Aorta (tissue), 5 donors: ENCODE measurements at regions not wholly inside any gene's neighbourhood (a gene's known extent, or its start where the extent isn't known, plus 50 kb on each side); places are given as distances from the start of the nearest gene placed in this dataset.

ENCODE experiments used
- ATAC-seq: fragments of 200-7000 bp; cut with Tn5 transposase; one replicate; pipeline ENCODE4 v1.9.1; 2022; ENCODE audit warnings: moderate library complexity; ENCODE audit not compliant: low FRiP score
- DNase-seq, 2 donors: peaks; one replicate each; pipeline ENCODE4 v3.0.0-alpha.2; 2020
- H3K27ac ChIP-seq, 2 donors: one replicate each; pipeline ENCODE4 v1.5.1; 2013; ENCODE audit warnings: low read length in 2 of 2, mild to moderate bottlenecking in 2 of 2, moderate library complexity in 2 of 2, control low read depth in 1 of 2, inconsistent platforms in 1 of 2, low read depth in 1 of 2
- H3K27me3 ChIP-seq, 2 donors: one replicate each; pipeline ENCODE4 v1.6.1; 2013; ENCODE audit warnings: control low read depth in 1 of 2, low read length in 1 of 2, mild to moderate bottlenecking in 1 of 2, moderate library complexity in 1 of 2; ENCODE audit not compliant: insufficient read depth in 2 of 2, control insufficient read depth in 1 of 2
- H3K36me3 ChIP-seq, 2 donors: one replicate each; pipeline ENCODE4 v1.6.1; 2013; ENCODE audit warnings: control low read depth in 1 of 2, low read length in 1 of 2, mild to moderate bottlenecking in 1 of 2; ENCODE audit not compliant: insufficient read depth in 2 of 2, control insufficient read depth in 1 of 2
- H3K4me1 ChIP-seq, 2 donors: one replicate each; pipeline ENCODE4 v1.6.1; 2013; ENCODE audit warnings: low read length in 2 of 2, control low read depth in 1 of 2, mild to moderate bottlenecking in 1 of 2, moderate library complexity in 1 of 2; ENCODE audit not compliant: insufficient read depth in 2 of 2, control insufficient read depth in 1 of 2
- H3K4me3 ChIP-seq, 2 donors: one replicate each; pipeline ENCODE4 v1.5.1; 2013; ENCODE audit warnings: low read length in 2 of 2, control low read depth in 1 of 2, mild to moderate bottlenecking in 1 of 2
- H3K9me3 ChIP-seq: one replicate; pipeline ENCODE4 v1.6.1; 2013; ENCODE audit warnings: mild to moderate bottlenecking, low read length; ENCODE audit not compliant: control insufficient read depth
- WGBS, 2 donors: extraction: QIAGEN DNeasy Blood & Tissue Kit; methylation state at CpG; one replicate each; pipeline ENCODE4 v1.1.7; 2013; 5-methylcytosine and 5-hydroxymethylcytosine counted together
- intact Hi-C, 2 donors: fragments of 100-400 bp; cut with DNase I; formaldehyde crosslinking; loops; one replicate each; pipeline versions ENCODE4 v1.14.2 to v1.15.0; 2022
- donor health status: healthy with polysubstance abuse.
- donor health status: Bipolar disorder and iron deficiency.
- donor health status: DM: no; HTN: no; CAD: no.
- donor health status: DM: no; HTN: no; CAD: no.
- donor health status: DM: yes; HTN: yes; CAD: no.

DNA sequence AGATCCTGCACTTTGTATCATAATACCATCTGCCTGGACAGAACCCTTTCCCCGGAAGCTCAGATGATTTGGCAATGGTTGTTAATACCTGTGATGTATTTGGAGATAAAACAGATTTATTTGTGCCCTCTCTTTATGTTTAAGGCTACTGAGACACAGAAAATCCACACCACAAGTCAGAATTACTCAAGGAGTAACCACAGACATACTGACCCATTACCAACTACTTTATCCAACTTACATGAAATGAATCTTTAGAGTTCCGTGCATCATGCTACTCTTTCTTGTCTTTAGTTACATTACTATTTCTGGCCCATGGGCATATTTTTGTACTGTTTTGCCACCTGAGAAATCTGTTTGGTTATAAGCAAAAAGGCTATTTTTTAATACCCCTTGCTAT, 384.0 kb downstream of the STK39 start:
- Histone ChIP-seq H3K27me3 (no peaks in the 10 kb centered on the region), H3K4me1 (no peaks in the 10 kb centered on the region), H3K9me3 (no peaks in the 10 kb centered on the region), H3K36me3 (no peaks in the 10 kb centered on the region), H3K27ac (no peak overlapping the region), H3K4me3 (no peak overlapping the region)
- ATAC-seq (no peak), DNase-seq (no peak)
- intact Hi-C loops: no loop called here
- 94 to 95% methylated on average over 2 of the region's 2 CpGs for WGBS, 2 donors

DNA sequence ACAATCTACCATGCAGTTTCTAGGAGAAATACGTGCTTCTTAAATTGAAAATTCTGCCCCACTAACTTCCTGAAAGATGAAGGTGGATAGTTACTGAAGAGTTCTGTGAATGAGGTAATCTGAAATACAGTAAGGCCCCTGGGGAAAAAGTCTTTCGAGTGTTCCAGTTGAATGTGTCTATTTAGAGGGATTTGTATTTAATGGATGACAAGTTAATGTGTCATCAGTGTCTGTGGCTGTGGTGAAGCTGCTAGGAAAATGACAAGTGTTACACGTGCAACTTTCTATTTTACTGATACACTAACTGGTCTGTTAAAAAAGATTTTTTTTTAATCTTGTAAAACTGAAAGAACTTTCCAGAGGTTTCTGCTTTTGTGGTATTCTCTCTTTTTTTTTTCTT, 384.6 kb downstream of the STK39 start:
- intact Hi-C loops: no loop called here
- Histone ChIP-seq H3K4me3 (no peak overlapping the region), H3K36me3 (no peaks in the 10 kb centered on the region), H3K27ac (no peak overlapping the region), H3K27me3 (no peaks in the 10 kb centered on the region), H3K4me1 (no peaks in the 10 kb centered on the region), H3K9me3 (no peaks in the 10 kb centered on the region)
- ATAC-seq: no peak
- no peak for DNase-seq
- 50 to 67% methylated on average over 3 of the region's 3 CpGs for WGBS, 2 donors

DNA sequence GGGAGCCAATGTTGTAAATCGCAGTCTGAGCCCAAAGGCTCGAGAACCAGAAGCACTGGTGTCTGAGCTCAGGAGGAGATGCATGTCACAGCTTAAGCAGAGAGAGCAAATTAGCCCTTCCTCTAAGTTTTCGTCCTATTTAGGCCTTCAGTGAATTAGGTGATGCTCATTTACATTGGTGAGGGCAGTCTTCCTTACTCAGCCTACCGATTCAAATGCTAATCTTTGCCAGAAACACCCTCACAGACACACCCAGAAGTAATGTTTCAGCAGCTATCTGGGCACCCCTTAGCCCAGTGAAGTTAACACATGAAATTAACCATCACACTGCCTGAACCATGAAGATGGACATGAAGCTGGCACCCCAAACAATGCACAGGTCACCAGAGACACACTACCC, 385.1 kb downstream of the STK39 start:
- Histone ChIP-seq H3K4me1 (no peaks in the 10 kb centered on the region), H3K27ac (no peak overlapping the region), H3K9me3 (no peaks in the 10 kb centered on the region), H3K27me3 (no peaks in the 10 kb centered on the region), H3K36me3 (no peaks in the 10 kb centered on the region), H3K4me3 (no peak overlapping the region)
- DNase-seq (no peak), ATAC-seq (no peak)
- intact Hi-C loops: no loop called here
- WGBS, 2 donors: 94% methylated on average over 4 of the region's 4 CpGs

DNA sequence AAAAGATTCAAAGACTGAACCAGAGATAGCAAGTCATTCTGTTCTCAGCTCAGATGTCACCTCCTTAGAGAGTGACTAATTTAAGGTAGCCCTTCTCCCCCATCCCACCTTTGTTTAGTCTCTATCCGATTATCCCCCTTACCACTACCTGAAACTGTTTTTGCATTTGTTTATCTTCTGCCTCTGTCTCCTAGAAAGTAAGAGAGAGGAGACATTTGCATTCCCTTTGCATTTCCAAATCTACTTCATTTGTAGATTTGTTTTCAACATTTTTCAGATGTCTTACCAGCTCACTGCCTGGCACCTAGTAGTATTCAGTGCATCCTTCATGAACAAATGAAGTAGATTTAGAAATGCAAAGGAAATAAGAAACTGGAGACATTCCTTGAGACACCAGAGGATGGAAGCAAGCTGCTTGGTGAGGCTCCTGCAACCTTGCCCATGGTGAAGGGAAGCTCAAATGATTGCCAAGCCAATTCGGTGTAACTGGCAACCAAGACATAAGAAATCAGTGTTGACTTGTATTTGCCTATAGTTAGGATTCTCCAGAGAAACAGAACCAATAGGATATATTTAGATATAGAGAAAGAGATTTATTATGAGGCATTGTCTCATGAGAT, 385.7 kb downstream of the STK39 start:
- Histone ChIP-seq H3K4me1 (no peaks in the 10 kb centered on the region), H3K27ac (no peak overlapping the region), H3K36me3 (no peaks in the 10 kb centered on the region), H3K9me3 (no peaks in the 10 kb centered on the region), H3K27me3 (no peaks in the 10 kb centered on the region), H3K4me3 (no peak overlapping the region)
- ATAC-seq: no peak
- 74 to 82% methylated on average over 2 of the region's 2 CpGs for WGBS, 2 donors
- no peak for DNase-seq
- intact Hi-C loops: no loop called here

DNA sequence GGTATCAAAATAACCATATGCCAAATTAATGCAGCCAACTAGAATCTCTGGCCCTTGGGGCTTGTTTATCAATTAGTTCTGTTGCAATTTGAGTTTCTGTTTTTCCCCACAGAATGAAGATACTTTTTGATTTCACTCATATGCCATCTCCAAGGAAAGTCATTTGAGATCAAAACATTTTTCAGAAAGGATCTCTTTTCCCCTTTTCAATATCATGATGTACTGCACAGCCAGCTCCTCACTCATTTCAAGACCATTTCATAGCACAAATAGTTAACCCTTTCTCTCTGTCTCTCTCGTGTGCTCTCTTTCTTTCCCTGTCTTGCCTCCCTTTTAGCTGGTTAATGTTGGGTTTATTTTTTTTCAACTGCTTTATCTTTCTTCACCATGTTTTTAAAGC, 387.3 kb downstream of the STK39 start:
- DNase-seq (no peak), ATAC-seq (no peak)
- no peaks in the 10 kb centered on the region for H3K9me3 ChIP-seq
- no peak overlapping the region for H3K27ac ChIP-seq
- H3K4me1 ChIP-seq: no peaks in the 10 kb centered on the region
- intact Hi-C loops: no loop called here
- WGBS, 2 donors: 36 to 42% methylated on average over 1 of the region's 1 CpG
- H3K27me3 ChIP-seq: no peaks in the 10 kb centered on the region
- no peaks in the 10 kb centered on the region for H3K36me3 ChIP-seq
- no peak overlapping the region for H3K4me3 ChIP-seq

DNA sequence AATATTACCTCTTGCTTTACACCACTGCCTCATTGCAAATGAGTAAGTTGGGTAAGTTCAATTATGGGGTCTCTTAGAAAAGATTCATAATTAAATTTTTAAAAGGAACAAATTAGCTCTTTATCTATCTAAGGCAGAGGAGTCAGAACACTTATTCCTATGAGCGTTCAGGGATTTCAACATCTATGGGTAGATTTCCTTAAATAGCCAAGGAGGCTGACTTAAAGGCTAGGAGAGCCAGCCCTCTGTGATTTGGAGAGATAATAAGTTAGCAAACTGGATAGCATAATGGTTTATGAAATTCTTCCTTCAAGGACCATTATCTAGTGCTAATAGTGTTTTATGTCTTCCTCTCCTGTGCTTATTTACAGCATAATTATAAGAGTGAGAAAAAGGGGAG, 387.7 kb downstream of the STK39 start:
- Histone ChIP-seq H3K9me3 (no peaks in the 10 kb centered on the region), H3K4me1 (no peaks in the 10 kb centered on the region), H3K36me3 (no peaks in the 10 kb centered on the region), H3K27ac (no peak overlapping the region), H3K4me3 (no peak overlapping the region), H3K27me3 (no peaks in the 10 kb centered on the region)
- no peak for DNase-seq
- intact Hi-C loops: no loop called here
- no peak for ATAC-seq
- 76 to 83% methylated on average over 1 of the region's 1 CpG for WGBS, 2 donors

DNA sequence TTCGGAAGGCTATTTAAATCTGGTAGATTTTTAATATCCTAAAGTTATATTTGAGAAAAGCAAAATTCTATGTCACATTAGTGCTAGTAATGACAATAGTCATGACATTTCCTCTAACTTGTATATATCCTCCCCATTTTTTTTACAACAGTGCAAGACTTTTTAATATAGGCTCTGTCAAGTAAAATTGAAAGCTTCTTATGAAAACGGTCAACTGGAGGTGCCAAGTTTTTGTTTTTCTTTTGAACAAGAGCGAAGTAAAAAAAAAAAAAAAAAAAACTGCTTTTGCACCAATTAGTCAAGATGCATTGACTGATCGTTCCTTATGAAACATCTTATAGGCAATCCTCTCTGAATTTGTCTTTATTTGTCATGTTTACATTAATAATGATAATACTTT, 389.3 kb downstream of the STK39 start:
- intact Hi-C loops: no loop called here
- DNase-seq (no peak), ATAC-seq (no peak)
- no peaks in the 10 kb centered on the region for H3K4me1 ChIP-seq
- no peak overlapping the region for H3K27ac ChIP-seq
- H3K9me3 ChIP-seq: no peaks in the 10 kb centered on the region
- no peaks in the 10 kb centered on the region for H3K27me3 ChIP-seq
- no peak overlapping the region for H3K4me3 ChIP-seq
- H3K36me3 ChIP-seq: no peaks in the 10 kb centered on the region
- 39 to 55% methylated on average over 4 of the region's 4 CpGs for WGBS, 2 donors

DNA sequence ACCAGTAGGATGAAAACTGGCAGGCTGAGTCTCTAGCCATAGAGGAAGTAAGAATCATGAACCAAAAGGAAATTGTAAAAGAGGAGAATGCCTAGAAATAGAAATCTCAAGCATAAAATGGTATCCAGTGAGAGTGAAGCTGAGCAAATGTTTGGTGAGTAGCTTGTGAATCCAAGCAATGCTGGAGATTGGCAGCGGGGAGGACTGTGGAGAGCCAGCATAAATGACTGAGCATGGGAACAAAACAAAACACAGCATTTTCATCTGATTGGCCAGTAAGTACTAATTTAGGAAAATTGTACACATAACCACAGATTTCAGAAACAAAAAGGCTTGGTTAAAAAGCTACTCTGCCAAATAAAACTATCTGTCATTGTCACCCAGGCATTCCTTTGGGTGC, 390.0 kb downstream of the STK39 start:
- no peaks in the 10 kb centered on the region for H3K27me3 ChIP-seq
- no peaks in the 10 kb centered on the region for H3K9me3 ChIP-seq
- intact Hi-C loops: no loop called here
- DNase-seq: no peak
- no peak overlapping the region for H3K27ac ChIP-seq
- ATAC-seq: no peak
- H3K36me3 ChIP-seq: no peaks in the 10 kb centered on the region
- WGBS, 2 donors: 10 to 31% methylated on average over 1 of the region's 1 CpG
- no peaks in the 10 kb centered on the region for H3K4me1 ChIP-seq
- H3K4me3 ChIP-seq: no peak overlapping the region

DNA sequence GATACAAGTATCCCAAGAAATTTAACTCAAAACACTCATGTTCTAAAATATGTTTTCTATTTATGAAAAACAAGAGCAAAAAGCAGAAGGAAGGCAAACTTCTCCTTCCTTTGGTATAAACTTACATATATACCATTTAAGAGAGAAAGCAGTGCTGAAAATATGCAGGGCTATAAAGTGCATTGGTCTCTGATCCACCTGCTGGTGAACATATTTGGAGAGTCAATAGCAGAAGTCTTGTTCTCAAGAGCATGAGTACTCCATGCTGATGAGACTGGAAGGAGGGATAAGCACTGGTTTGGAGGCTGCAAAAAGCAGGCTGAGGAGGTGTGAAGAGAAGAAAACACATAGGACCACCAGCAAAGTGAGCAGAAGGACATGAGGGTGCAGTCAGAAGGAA, 391.2 kb downstream of the STK39 start:
- Histone ChIP-seq H3K36me3 (no peaks in the 10 kb centered on the region), H3K9me3 (no peaks in the 10 kb centered on the region), H3K27ac (no peak overlapping the region), H3K4me3 (no peak overlapping the region), H3K27me3 (no peaks in the 10 kb centered on the region), H3K4me1 (no peaks in the 10 kb centered on the region)
- no peak for DNase-seq
- intact Hi-C loops: no loop called here
- no peak for ATAC-seq
